NCI-H1105 treated with DMSO at 0.1 percent for 48 hours (cell line): ENCODE measurements at regions not wholly inside any gene's neighbourhood (a gene's known extent, or its start where the extent isn't known, plus 50 kb on each side); places are given as distances from the start of the nearest gene placed in this dataset.

Source experiments
- DNase-seq: peaks from one replicate; lab custom pipeline; 2025; lab: John Stamatoyannopoulos, UW

- no peak for DNase-seq
These were observed 113.5 kb upstream of the ZNF678 start for GRCh38 chr1:227449741-227450441.

GRCh38 chr1:227449051-227449450 lies 114.3 kb upstream of the ZNF678 start:
- DNase-seq: no peak

- no peak for DNase-seq
These were observed 115.8 kb upstream of the ZNF678 start for GRCh38 chr1:227447531-227447990.

GRCh38 chr1:227445746-227446145 lies 117.6 kb upstream of the ZNF678 start:
- DNase-seq: no peak

GRCh38 chr1:227445092-227445674 lies 118.2 kb upstream of the ZNF678 start:
- no peak for DNase-seq

- no peak for DNase-seq
These were observed 121.9 kb upstream of the CDC42BPA start for GRCh38 chr1:227440182-227440581.

GRCh38 chr1:227437495-227438008 lies 119.3 kb upstream of the CDC42BPA start:
- peak; percentile 47 for DNase-seq

- no peak for DNase-seq
These were observed 116.6 kb upstream of the CDC42BPA start for GRCh38 chr1:227434808-227435444.

- no peak for DNase-seq
These were observed 115.5 kb upstream of the CDC42BPA start for GRCh38 chr1:227433663-227434341.

- no peak for DNase-seq
These were observed 114.7 kb upstream of the CDC42BPA start for GRCh38 chr1:227432981-227433380.

GRCh38 chr1:227432181-227432535 lies 113.9 kb upstream of the CDC42BPA start:
- DNase-seq: no peak

GRCh38 chr1:227429447-227430359 lies 111.4 kb upstream of the CDC42BPA start:
- no peak for DNase-seq

GRCh38 chr1:227428803-227429202 lies 110.5 kb upstream of the CDC42BPA start:
- DNase-seq: no peak

GRCh38 chr1:227427411-227427810 lies 109.1 kb upstream of the CDC42BPA start:
- DNase-seq: no peak

- DNase-seq: peak; percentile 10
These were observed 106.7 kb upstream of the CDC42BPA start for GRCh38 chr1:227424953-227425352.

GRCh38 chr1:227424159-227424680 lies 105.9 kb upstream of the CDC42BPA start:
- DNase-seq: no peak

GRCh38 chr1:227422581-227422980 lies 104.3 kb upstream of the CDC42BPA start:
- DNase-seq: no peak

- DNase-seq: no peak
These were observed 101.9 kb upstream of the CDC42BPA start for GRCh38 chr1:227420147-227420546.

- DNase-seq: no peak
These were observed 99.6 kb upstream of the CDC42BPA start for GRCh38 chr1:227417756-227418480.

GRCh38 chr1:227416156-227416830 lies 98.0 kb upstream of the CDC42BPA start:
- DNase-seq: no peak
